Glomerular visceral epithelial cell (primary cell): ENCODE measurements at regions not wholly inside any gene's neighbourhood (a gene's known extent, or its start where the extent isn't known, plus 50 kb on each side); places are given as distances from the start of the nearest gene placed in this dataset.

Experiments used
- DNase-seq: peaks from one replicate; pipeline ENCODE4 v3.0.0-alpha.2; 2016; ENCODE audit errors: extremely low spot score

- DNase-seq = no peak
Measured at GRCh38 chr11:27287205-27287604, 75.8 kb downstream of the CCDC34 start.

GRCh38 chr11:27285761-27286160 is 77.3 kb downstream of the CCDC34 start:
- DNase-seq = no peak

GRCh38 chr11:27282806-27283205 is 80.2 kb downstream of the CCDC34 start:
- peak; percentile 45 for DNase-seq

- peak; percentile 70 for DNase-seq
Measured at GRCh38 chr11:27281740-27282590, 81.0 kb downstream of the CCDC34 start.

GRCh38 chr11:27281276-27281675 is 81.7 kb downstream of the CCDC34 start:
- no peak for DNase-seq

GRCh38 chr11:27280140-27280539 is 82.9 kb downstream of the CCDC34 start:
- no peak for DNase-seq

- DNase-seq = no peak
Measured at GRCh38 chr11:27279460-27279859, 83.6 kb downstream of the CCDC34 start.

- no peak for DNase-seq
Measured at GRCh38 chr11:27277843-27278242, 85.2 kb downstream of the CCDC34 start.

- no peak for DNase-seq
Measured at GRCh38 chr11:27276141-27276540, 86.9 kb downstream of the CCDC34 start.

- no peak for DNase-seq
Measured at GRCh38 chr11:27274854-27275395, 88.1 kb downstream of the CCDC34 start.

- no peak for DNase-seq
Measured at GRCh38 chr11:27266125-27266524, 96.9 kb downstream of the CCDC34 start.

GRCh38 chr11:27263986-27264385 is 99.0 kb downstream of the CCDC34 start:
- DNase-seq = no peak

GRCh38 chr11:27263046-27263445 is 100.0 kb downstream of the CCDC34 start:
- no peak for DNase-seq

- no peak for DNase-seq
Measured at GRCh38 chr11:27255447-27255828, 107.6 kb downstream of the CCDC34 start.

- no peak for DNase-seq
Measured at GRCh38 chr11:27254744-27255446, 108.1 kb downstream of the CCDC34 start.

GRCh38 chr11:27253224-27253623 is 109.8 kb downstream of the CCDC34 start:
- DNase-seq = no peak

GRCh38 chr11:27250867-27251665 is 111.9 kb downstream of the CCDC34 start:
- DNase-seq = no peak

GRCh38 chr11:27248576-27249509 is 114.2 kb downstream of the CCDC34 start:
- no peak for DNase-seq

- DNase-seq = no peak
Measured at GRCh38 chr11:27247660-27248059, 115.4 kb downstream of the CCDC34 start.

- DNase-seq = no peak
Measured at GRCh38 chr11:27246925-27247324, 116.1 kb downstream of the CCDC34 start.

GRCh38 chr11:27244900-27245299 is 118.1 kb downstream of the CCDC34 start:
- DNase-seq = no peak
